Esophagus muscularis mucosa (tissue), 3 donors: ENCODE measurements at regions not wholly inside any gene's neighbourhood (a gene's known extent, or its start where the extent isn't known, plus 50 kb on each side); places are given as distances from the start of the nearest gene placed in this dataset.

Source experiments
- POLR2A ChIP-seq: fragments of 450-650 bp; IDR thresholded peaks from one replicate; pipeline ENCODE4 v1.6.1; 2017; ENCODE audit warnings: antibody characterized with exemption, moderate library complexity, mild to moderate bottlenecking, low read depth
- TF ChIP-seq, protein P1 (sequence below), 3 experiments: fragments of 200-600 bp in 2 of 3; fragments of 450-650 bp in 1 of 3; sonication (generic) in 2 of 3; IDR thresholded peaks; one replicate each; pipeline ENCODE4 v1.5.1; 2017 to 2019; ENCODE audit warnings: antibody characterized with exemption in 3 of 3, mild to moderate bottlenecking in 2 of 3, moderate library complexity in 1 of 3

DNA sequence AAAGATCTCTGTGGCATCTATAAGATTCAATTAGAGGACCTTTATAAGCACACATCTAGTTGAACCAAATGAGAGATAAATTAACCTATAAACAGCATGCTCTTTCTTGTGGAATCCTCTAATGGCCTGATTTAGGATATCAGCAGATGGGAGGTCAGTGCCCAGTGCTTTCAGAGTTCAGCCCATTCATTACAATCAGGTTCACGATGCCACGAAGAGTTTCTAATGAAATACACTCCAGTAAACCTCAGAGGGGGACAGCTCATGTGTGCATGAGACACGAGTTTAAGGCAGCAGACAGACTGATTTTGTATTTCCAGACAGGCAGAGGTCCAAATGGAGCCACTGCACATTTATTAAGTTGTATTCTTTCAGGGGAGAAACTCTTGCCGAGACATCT, 544.4 kb upstream of the PKN2 start:
- TF ChIP-seq, protein P1, sequence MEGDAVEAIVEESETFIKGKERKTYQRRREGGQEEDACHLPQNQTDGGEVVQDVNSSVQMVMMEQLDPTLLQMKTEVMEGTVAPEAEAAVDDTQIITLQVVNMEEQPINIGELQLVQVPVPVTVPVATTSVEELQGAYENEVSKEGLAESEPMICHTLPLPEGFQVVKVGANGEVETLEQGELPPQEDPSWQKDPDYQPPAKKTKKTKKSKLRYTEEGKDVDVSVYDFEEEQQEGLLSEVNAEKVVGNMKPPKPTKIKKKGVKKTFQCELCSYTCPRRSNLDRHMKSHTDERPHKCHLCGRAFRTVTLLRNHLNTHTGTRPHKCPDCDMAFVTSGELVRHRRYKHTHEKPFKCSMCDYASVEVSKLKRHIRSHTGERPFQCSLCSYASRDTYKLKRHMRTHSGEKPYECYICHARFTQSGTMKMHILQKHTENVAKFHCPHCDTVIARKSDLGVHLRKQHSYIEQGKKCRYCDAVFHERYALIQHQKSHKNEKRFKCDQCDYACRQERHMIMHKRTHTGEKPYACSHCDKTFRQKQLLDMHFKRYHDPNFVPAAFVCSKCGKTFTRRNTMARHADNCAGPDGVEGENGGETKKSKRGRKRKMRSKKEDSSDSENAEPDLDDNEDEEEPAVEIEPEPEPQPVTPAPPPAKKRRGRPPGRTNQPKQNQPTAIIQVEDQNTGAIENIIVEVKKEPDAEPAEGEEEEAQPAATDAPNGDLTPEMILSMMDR (IDR thresholded peaks at IDR 0.05) = no peak
- TF ChIP-seq POLR2A = no peak
